Tibial artery (tissue), 4 donors: ENCODE measurements at regions not wholly inside any gene's neighbourhood (a gene's known extent, or its start where the extent isn't known, plus 50 kb on each side); places are given as distances from the start of the nearest gene placed in this dataset.

Experiments
- DNase-seq, 2 donors: peaks; one replicate each; pipeline ENCODE4 v3.0.0-alpha.2; 2019
- H3K27ac ChIP-seq, 2 donors: fragments of 200-600 bp; sonication (generic) in 1 of 2; 1 replicate in 1 of 2; 2 replicates in 1 of 2; pipeline ENCODE4 v1.5.1; 2018 to 2019; ENCODE audit warnings: mild to moderate bottlenecking in 1 of 2
- H3K27me3 ChIP-seq, 2 donors: fragments of 200-600 bp; sonication (generic) in 1 of 2; one replicate each; pipeline versions ENCODE4 v1.5.1 to v1.6.0; 2016 to 2019
- H3K36me3 ChIP-seq, 3 donors: fragments of 200-600 bp; sonication (generic) in 2 of 3; one replicate each; pipeline ENCODE4 v1.5.1; 2016 to 2019; ENCODE audit warnings: mild to moderate bottlenecking in 2 of 3
- H3K4me1 ChIP-seq, 4 donors: fragments of 200-600 bp; sonication (generic) in 2 of 4; 1 replicate in 3 of 4; 2 replicates in 1 of 4; pipeline ENCODE4 v1.5.1; 2016 to 2019
- H3K4me3 ChIP-seq, 2 donors: fragments of 200-600 bp; sonication (generic) in 1 of 2; 1 replicate in 1 of 2; 2 replicates in 1 of 2; pipeline ENCODE4 v1.5.1; 2018 to 2019; ENCODE audit warnings: mild to moderate bottlenecking in 2 of 2
- H3K9me3 ChIP-seq, 3 donors: fragments of 200-600 bp; sonication (generic) in 1 of 3; one replicate each; pipeline ENCODE4 v1.5.1; 2016 to 2019
- CTCF ChIP-seq, 2 experiments: fragments of 200-600 bp in 1 of 2; fragments of 450-650 bp in 1 of 2; IDR thresholded peaks; one replicate each; pipeline ENCODE4 v1.5.1; 2017 to 2019; ENCODE audit warnings: antibody characterized with exemption in 2 of 2, mild to moderate bottlenecking in 1 of 2, moderate library complexity in 1 of 2
- intact Hi-C: fragments of 100-400 bp; cut with DNase I; formaldehyde crosslinking; loops from one replicate; pipeline ENCODE4 v1.15.0; 2023; ENCODE audit warnings: low total_unique reads

DNA sequence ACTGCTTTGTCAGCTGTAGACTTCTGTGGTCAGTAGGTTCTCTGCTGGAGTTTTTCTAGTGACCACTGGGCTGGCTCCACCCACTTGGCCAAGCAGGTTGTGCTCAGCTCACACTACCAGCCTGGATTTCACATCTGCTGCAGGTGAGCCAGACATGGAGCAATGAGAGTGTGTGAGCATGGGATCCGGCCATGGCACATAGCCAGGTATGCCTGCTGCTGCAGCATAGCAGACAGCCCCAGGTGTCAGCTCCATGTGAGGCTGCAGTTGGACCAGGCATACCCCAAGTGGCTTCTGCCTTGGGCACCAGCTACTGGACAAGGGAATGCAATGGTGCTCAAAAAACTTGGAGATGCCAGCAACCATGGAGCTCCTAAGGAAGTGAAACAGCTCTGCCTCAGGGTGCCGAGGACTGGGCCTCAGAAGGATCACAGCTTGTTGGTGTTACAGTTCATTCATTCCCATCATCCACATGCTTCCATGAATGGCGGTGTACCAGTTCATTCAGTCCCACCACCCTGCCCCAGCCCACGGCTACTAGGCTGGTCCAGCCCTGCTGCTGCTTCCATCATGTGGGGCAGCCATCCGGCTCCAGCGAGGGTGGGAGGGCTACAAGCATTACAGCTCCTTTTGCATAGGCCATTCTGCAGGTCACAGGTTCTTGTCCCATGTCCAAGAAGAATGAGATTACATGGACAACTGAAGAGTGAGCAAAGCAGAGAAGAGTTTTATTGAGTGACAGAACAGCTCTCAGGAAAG is 389.1 kb upstream of the PCDH7 start:
- no peaks in the 10 kb centered on the region for H3K4me1 ChIP-seq
- no peaks in the 10 kb centered on the region for H3K36me3 ChIP-seq
- no peak overlapping the region for H3K4me3 ChIP-seq
- TF ChIP-seq CTCF (IDR thresholded peaks at IDR 0.05): no peak
- peaks cover 0 to 10% (median 0%) of the 10 kb centered on the region in 3 donors for H3K9me3 ChIP-seq
- H3K27ac ChIP-seq: no peak overlapping the region
- intact Hi-C loops: no loop called here
- H3K27me3 ChIP-seq: no peaks in the 10 kb centered on the region
- no peak for DNase-seq

- no peak overlapping the region for H3K27ac ChIP-seq
- H3K4me3 ChIP-seq: no peak overlapping the region
- no peaks in the 10 kb centered on the region for H3K9me3 ChIP-seq
- no peak for TF ChIP-seq CTCF (IDR thresholded peaks at IDR 0.05)
- H3K36me3 ChIP-seq: no peaks in the 10 kb centered on the region
- H3K4me1 ChIP-seq: no peaks in the 10 kb centered on the region
- intact Hi-C loops: no loop called here
- DNase-seq: no peak
- no peaks in the 10 kb centered on the region for H3K27me3 ChIP-seq
These were observed 378.4 kb upstream of the PCDH7 start for GRCh38 chr4:30341731-30342130.

- no peak for TF ChIP-seq CTCF (IDR thresholded peaks at IDR 0.05)
- intact Hi-C loops: no loop called here
These were observed 369.9 kb upstream of the PCDH7 start for GRCh38 chr4:30350288-30350687.

GRCh38 chr4:30354605-30355004 is 365.6 kb upstream of the PCDH7 start:
- intact Hi-C loops: no loop called here

More at GRCh38 chr4:30350288-30350687, 369.9 kb upstream of the PCDH7 start:
- no peak overlapping the region for H3K4me3 ChIP-seq
- DNase-seq: no peak
- H3K27me3 ChIP-seq: no peaks in the 10 kb centered on the region
- H3K27ac ChIP-seq: no peak overlapping the region
- no peaks in the 10 kb centered on the region for H3K4me1 ChIP-seq
- no peaks in the 10 kb centered on the region for H3K9me3 ChIP-seq
- H3K36me3 ChIP-seq: no peaks in the 10 kb centered on the region

GRCh38 chr4:30362436-30362835 is 357.7 kb upstream of the PCDH7 start:
- H3K4me1 ChIP-seq: no peaks in the 10 kb centered on the region
- no peak for TF ChIP-seq CTCF (IDR thresholded peaks at IDR 0.05)
- no peaks in the 10 kb centered on the region for H3K27me3 ChIP-seq
- no peaks in the 10 kb centered on the region for H3K9me3 ChIP-seq
- no peaks in the 10 kb centered on the region for H3K36me3 ChIP-seq
- H3K27ac ChIP-seq: no peak overlapping the region
- no peak for DNase-seq
- no peak overlapping the region for H3K4me3 ChIP-seq
- intact Hi-C loops: no loop called here

More at GRCh38 chr4:30354605-30355004, 365.6 kb upstream of the PCDH7 start:
- H3K9me3 ChIP-seq: no peaks in the 10 kb centered on the region
- H3K27ac ChIP-seq: no peak overlapping the region
- no peaks in the 10 kb centered on the region for H3K36me3 ChIP-seq
- no peaks in the 10 kb centered on the region for H3K4me1 ChIP-seq
- no peak overlapping the region for H3K4me3 ChIP-seq
- H3K27me3 ChIP-seq: no peaks in the 10 kb centered on the region
- TF ChIP-seq CTCF (IDR thresholded peaks at IDR 0.05): no peak
- no peak for DNase-seq
